Urothelium cell line (cell line): ENCODE measurements at regions not wholly inside any gene's neighbourhood (a gene's known extent, or its start where the extent isn't known, plus 50 kb on each side); places are given as distances from the start of the nearest gene placed in this dataset.

Source experiments
- DNase-seq: peaks from one replicate; pipeline ENCODE4 v3.0.0; 2011; ENCODE audit warnings: low spot score, mixed read lengths
- FAIRE-seq: peaks from 2 replicates; lab custom pipeline; 2011; peaks lifted over from hg19 to GRCh38; lab: Jason Lieb, UNC

DNA sequence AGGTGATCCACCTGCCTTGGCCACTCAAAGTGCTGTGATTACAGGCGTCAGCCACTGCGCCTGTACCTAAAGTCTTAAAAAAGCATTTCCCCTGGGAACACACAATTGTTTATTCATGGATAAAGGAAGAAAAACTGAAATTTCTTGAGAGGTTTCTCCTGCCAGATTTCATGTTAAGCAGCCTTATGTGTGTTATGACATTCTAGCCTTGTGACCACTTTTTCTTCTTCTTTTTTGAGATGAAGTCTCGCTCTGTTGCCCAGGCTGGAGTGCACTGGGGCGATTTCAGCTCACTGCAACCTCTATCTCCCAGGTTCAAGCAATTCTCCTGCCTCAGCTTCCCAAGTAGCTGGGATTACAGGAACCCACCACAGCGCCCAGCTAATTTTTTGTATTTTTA lies 57.8 kb upstream of the PLAC8 start:
- DNase-seq (no peak), FAIRE-seq (no peak)

DNA sequence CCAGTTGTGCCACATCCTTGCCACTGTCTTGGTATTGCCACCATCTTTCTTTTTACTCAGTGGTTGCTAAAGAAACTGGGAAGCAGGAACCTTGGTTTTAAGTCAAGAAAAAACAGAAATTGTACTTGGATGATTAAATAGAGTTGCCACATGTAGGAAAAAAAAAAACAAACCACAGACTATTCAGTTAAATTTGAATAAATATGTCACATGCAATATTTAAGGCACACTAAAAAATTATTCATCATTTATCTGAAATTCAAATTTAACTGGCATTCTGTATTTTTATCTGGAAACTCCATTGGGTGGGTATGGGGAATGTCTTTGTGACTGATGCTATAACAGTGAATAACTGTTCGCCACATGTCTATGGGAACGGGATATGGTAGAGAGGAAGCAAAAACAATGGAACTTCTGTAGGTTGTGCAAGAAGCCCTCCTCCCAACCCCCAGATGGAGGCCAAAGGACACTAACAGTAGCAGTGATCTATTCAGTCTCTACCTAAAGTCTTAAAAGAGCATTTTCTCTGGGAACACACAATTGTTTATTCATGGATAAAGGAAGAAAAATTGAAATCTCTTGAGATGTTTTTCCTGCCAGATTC lies 57.0 kb upstream of the PLAC8 start:
- FAIRE-seq (no peak), DNase-seq (no peak)

DNA sequence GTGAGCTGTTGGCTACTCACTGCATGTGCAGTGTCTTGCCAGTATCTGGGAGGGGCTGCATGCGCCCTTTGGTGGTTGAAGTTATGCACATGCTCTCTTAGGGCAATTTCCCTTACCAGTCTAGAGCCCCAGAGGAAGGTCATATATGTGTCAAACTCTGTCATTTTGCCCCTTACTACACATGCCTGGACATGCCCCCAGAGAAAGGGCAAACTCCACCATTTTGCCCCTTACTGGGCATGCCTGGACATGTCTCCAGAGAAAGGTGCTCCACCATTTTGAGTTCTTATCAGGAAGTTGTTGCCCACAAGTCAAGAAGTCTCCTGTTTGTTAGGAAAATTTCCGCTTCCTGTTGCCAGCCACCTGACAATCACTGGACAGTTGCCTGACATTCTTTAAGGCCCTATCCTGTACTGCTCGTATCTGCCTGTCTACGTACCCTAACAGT lies 56.4 kb upstream of the PLAC8 start:
- no peak for FAIRE-seq

More for the DNA sequence above, 56.4 kb upstream of the PLAC8 start:
- DNase-seq, result peak; percentile 12
